NT2/D1 (cell line): ENCODE measurements at regions not wholly inside any gene's neighbourhood (a gene's known extent, or its start where the extent isn't known, plus 50 kb on each side); places are given as distances from the start of the nearest gene placed in this dataset.

Experiments used
- SUZ12 ChIP-seq: IDR thresholded peaks from 2 replicates; pipeline ENCODE4 v1.6.1; 2011; ENCODE audit not compliant: insufficient read length, insufficient read depth; ENCODE audit errors: extremely low read depth
- YY1 ChIP-seq: IDR thresholded peaks from 2 replicates; pipeline ENCODE4 v1.6.1; 2011; ENCODE audit not compliant: insufficient read length, insufficient read depth
- ZNF274 ChIP-seq: IDR thresholded peaks from 2 replicates; pipeline ENCODE4 v1.6.1; 2011; ENCODE audit warnings: mild to moderate bottlenecking, low read depth, low read length

DNA sequence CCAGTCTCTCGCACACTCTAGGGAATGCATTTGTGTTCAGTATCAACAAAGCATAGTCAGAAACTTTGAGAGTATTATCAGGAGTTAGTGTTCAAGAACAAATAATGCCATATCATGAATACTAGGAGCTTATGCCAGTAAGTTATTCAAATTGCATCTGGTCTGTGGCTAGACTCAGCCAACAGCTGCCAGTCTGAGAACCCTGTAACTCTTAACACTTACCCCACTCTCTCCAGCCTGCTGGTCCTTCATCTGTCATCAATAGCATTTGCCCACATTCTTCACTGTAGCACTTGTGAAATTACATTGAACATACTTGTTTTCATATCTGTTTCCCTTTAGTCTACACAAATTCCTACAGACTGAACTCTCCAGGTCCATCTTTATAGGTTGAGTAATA is 1157.5 kb upstream of the RAG2 start:
- TF ChIP-seq SUZ12 (no peak), ZNF274 (no peak), YY1 (no peak)
